Anterior cingulate cortex (tissue), 58 donors: ENCODE measurements at regions not wholly inside any gene's neighbourhood (a gene's known extent, or its start where the extent isn't known, plus 50 kb on each side); places are given as distances from the start of the nearest gene placed in this dataset.

Source experiments
- DNase-seq, 58 donors: peaks; one replicate each; lab custom pipeline; 2025; lab: John Stamatoyannopoulos, UW

DNA sequence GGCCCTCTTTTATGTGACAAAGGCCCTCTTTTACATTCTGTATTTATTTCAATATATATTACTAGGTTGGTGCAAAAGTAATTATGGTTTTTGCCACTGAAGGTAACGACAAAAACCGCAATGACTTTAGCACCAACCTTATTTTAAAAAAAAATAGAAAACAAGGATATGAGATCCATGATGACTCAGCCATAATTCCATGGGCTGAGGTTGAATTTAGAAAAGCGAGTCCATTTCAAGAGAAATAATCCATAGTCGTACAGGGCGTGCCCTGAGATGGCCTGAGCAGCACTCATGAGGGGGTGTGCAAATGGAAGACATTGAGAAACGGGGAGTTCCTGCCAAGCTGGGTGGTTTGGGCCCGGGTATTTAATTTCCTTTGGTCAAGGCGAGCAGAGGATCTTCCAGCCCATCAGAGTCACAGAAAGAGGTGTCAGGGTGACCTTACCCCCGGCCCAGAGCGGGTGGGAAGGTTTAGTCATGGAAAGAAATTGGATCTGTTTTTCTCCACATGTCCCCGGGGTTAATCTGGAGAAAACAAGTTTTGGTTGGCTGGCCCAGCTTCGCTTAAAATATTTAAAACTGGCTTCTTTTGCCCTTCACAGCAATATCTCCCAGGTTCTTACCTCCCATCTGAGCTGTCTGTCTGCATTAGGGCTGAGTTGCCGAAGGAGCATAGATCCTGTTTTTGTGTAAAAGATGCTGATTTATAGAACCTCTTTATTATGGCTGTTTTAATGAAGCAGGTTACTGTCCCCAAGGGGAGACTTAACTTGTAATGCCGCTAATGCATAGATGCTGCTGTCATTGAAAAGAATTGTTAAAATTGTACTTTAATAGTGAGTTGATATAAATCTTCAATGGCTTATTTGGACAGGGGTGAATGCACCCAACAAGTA is 255.6 kb downstream of the PREX1 start:
- no peak for DNase-seq

DNA sequence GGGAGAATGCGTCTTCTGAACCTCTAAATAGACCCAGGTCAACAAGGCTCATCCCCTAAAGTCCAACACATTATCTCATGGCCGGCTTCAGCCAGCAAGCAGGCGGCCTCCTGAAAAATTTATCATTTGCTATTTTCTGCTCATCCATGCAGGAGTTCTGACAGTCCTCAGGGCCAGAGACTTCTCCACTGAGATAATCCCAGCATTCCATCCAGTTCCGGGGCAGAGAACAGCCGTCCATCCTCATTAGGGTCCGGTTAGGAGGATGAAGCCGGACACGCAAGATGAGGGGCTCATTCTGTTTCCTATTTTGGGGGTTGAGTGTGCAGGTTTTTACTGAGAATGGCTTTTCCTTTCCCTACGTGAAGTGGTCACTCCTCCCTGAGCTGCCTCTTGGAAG is 258.1 kb downstream of the PREX1 start:
- no peak for DNase-seq

DNA sequence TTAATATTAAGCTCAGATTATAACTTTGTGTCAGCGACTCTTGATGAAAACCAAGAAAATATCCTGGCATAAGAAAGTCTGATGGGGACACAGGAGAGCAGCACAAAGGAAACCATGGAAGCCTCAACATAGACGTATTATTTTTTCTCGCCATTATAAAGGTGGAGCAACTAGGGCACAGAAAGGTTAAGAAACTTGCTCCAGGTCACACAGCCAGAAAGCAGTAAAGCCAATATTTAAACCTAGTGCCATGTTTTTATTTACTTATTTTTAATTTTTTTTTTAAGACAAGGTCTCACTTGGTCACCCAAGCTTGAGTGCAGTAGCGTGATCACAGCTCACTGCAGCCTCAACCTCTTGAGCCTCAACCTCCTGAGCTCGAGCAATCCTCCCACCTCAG is 259.3 kb downstream of the PREX1 start:
- no peak for DNase-seq

DNA sequence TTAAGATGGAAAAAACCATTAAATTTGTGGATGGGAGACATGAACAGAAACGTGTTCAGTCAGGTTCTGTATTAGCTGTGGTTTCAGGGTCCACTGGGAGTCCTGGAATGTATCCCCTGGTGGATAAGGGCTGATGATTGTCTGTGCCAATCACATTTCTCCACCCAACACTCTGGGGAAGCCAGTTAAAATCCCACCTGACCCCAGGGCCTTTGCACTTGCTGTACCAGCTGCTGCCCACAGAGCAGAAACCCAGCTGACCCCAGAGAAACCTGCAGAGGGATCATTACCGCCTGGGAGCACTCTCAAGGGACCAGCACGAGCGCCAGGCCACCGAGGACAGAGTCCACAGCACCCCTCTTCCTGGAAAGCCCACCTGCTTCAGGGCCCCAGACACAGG is 260.7 kb downstream of the PREX1 start:
- DNase-seq: no peak

DNA sequence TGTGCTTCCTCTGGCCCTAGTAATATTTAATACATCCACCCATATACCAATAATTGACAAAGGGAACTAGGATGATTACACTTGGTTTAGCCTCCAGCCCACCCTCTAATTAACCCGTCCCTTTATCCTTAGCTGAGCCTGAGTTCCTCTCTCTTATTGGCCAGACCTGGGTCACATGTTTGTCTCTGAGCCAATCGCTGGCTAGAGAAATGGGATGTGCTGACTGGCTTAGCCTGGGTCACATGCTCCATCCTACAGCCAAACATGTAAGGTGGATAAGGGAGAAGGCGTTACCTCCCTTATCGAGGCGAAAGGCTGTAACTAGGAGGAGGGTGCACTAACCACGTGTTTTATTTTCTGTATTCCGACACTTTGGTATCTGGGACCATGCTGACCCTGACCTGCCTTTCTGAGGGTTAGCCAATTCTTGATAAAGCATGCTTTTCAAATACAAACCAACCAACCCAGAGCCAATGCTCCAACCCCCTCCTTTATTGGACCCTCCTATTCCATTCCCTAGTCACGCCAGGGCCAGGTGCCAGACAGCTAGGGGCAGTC is 262.7 kb downstream of the PREX1 start:
- no peak for DNase-seq

DNA sequence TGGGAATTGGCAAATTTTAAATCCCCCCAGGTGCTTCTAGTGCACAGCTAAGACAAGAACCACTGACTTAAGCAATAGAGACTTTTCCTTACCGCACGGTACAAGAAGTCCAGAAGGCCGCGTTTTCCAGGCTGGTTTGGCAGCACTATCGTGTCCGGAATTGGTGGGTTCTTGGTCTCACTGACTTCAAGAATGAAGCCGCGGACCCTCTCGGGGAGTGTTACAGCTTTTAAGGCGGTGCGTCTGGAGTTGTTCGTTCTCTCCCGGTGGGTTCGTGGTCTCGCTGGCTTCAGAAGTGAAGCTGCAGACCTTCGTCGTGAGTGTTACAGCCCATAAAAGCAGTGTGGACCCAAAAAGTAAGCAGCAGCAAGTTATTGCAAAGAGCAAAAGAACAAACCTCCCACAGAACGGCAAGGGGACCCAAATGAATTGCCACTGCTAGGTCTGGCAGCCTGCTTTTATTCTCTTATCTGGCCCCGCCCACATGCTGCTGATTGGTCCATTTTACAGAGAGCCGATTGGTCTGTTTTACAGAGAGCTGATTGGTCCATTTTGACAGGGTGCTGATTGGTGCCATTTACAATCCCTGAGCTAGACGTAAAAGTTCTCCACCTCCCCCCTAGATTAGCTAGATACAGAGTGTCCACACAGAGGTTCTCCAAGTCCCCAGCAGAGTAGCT is 264.5 kb downstream of the PREX1 start:
- no peak for DNase-seq

DNA sequence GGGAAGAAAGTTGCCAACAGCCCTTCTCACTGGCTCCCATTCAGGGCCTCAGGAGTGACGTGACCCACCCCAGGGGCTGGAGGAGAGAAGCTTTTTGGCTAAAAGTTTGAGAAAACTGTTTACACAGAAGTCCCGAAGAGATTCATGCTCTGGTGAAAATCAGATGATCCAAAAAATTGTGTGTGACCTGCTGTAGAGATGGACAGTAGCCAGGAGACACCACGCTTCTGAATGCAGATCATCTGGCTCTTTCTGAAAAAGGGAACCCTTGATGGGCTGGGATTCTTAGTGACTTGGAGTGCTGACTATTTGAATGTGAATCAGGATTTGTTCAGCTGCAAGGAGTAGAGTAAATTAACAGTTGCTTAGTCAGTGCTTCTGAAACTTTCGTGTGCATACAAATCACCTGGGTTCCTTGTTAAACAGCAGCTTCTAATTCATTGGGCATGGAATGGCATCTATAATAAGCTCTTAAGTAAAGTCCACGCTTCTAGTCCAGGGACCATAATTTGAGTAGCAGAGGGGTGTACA is 265.1 kb downstream of the PREX1 start:
- DNase-seq: peak in 1 of 58 donors; percentile 1

DNA sequence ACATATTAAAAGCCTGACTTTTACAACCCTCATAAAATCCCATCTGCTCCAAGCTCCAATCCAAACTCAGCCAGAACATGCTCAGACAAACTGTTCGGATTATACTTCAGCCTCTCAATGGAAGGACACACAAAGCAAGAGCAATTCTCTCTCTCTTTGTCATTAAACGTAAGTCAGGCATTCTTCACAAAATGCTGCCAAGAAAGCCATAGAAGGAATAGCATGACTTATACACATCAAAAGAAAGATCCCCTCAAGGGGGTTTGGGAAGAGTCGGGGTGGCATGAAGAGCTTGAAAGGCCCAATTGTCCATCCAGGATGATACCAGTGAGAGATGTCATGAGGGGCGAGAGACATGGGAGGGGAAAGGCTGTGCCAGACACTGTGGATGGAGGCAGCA is 268.9 kb downstream of the PREX1 start:
- DNase-seq: no peak

DNA sequence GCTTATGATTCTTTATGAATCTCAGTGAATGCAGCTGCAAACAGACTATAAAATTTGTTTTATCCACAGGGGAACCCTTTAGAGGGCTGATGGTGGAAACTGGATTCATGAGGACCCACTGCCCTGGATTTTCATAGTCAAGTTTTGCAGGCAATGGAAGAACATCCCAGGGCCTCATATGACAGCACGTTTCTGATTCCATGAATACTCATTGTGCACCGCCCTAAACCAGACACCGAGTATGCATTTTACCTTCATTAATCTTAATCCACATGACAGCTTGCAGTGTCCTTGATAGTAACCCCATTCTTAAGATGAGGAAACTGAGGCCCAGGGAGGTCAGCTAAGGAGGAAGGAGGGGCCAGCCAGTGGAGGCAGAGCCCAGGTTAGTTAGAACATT is 270.4 kb downstream of the PREX1 start:
- DNase-seq: no peak

DNA sequence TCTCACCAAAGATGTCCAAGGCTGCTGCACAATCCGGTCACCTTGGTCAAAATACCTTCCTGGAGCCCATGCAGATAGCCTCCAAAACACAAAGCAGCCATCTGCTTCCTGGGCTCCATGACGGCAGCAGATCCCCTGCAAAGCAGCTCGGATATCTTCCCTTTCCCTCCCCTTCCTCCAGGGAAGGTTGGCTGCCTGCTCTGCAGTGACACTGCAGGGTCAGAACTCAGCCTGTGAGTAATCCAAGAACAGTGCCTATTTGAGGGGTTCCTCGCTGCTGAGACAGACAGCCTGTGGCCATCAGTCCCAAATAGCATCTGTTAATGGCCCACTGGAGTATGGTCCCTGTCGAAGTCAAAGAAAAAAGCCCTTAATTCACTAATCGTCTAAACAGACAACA is 270.8 kb downstream of the PREX1 start:
- DNase-seq: no peak

DNA sequence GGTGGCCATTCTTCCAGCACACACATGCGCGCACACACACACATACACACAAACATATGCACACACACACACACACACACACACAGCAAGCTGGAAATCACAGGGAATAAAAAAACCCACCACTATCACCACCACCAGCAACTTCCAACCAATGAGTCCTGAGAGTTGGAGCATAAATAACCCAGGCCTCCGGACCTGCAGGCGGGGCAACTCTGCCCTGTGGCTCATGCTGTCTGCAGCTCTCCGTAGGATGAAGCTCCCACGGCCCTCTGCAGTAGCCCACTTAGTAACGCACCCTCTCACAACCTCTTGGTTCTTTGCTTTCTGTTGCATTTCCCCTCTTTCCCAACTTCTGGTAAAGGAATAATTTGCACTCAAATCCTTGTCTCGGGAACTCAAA is 275.2 kb downstream of the PREX1 start:
- no peak for DNase-seq

DNA sequence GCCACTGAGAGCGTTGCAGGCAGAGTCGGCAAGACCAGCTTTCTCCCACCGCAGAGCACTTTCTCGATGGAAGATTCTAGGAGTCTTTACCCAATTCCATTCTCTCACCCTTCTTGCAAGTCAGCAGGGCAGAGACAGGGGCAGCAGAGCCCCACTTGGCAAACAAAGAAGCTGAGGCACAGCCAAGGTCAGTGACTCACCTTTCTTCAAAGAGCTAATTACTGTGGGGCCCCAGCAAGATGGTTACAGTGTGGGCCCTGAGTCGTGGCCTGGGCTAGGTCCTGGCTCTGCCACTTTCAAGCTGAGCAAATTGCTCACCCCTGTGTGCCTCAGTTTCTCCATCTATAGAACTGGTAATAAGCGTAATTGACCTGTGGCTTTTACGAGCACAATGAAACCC is 277.0 kb downstream of the PREX1 start:
- no peak for DNase-seq

DNA sequence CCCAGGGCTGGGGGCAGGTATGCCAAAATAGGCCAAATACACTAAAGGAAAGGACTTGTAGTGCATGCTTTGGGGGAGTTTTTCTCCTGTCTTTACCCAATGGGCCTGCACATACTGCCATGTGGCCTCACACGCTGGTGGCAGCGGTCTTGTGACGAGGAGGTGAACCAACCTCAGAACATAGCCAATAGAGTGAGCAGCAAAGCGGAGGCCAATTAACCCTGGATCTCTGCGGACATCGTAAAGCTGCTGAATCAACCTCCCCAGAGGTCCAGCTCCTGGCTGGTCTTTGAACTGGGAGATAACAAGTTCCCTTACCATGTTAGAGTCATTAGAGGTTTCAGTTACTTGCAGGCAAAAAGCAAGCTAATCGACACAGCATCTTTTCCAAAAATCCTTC is 280.1 kb downstream of the PREX1 start:
- no peak for DNase-seq

DNA sequence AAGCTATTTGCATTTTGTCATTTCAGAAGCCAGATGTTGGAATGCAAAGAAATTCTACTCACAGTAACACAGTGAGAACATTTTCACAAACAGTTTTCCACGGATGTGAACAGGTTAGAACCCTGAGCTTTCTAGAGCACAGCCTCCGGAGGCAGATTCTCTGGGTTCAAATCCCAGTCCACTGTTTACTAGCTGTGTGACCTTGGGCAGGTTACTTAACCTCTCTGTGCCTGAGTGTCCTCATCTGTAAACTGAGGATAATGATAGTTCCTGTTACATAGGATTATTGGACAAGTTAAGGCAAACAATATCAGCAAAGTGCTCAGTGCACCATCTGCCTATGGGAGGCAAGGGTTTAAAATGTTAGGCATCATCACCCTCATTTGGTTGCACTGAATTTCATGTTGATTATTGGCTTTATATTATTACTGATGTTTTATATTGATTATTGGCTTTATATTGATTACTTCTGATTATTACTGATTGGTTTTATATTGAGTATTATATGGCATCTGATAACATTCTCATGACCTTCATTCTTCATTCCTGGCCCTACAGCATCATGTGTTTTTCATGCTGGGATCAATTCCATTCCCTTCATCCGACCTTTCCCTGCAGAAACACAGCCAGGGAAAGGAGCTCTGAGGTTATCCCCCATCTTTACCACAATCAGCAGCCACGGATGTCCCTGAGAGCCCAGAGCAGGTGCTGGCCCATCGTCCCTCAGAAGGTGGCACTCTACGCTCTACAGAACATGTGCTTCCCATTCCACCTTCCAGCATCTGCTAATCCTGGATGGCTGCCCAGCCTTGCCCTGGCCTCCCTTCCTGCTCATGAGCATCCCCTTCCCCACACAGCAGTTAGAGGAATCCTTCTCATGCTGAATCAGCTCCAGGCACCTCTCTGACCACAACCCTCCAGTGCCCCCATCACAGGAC is 283.1 kb downstream of the PREX1 start:
- DNase-seq: no peak

DNA sequence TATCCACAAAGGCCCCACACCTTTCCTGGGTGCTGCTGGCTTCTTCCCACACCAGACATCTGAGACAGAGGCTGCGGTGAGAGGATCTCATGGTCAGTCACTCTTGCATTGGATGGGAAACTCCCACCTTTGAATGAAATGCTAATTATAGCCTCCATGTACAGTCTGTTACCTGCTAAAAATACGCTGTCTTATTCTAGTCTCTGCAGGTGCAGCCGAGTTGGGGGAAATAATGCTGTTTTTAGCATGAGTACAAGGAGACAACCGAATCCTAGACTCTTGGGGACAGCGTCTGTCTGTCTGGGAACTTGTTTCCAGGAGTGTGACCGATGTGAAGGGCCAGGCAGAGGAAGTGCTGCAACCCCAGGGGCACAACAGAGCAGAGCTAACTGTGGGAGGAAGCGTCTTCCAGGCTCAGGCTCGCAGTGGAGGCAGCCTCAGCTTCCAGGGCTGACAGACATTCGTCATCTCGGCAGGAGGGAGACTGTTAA is 286.2 kb downstream of the PREX1 start:
- peak in 1 of 58 donors; percentile 6 for DNase-seq

DNA sequence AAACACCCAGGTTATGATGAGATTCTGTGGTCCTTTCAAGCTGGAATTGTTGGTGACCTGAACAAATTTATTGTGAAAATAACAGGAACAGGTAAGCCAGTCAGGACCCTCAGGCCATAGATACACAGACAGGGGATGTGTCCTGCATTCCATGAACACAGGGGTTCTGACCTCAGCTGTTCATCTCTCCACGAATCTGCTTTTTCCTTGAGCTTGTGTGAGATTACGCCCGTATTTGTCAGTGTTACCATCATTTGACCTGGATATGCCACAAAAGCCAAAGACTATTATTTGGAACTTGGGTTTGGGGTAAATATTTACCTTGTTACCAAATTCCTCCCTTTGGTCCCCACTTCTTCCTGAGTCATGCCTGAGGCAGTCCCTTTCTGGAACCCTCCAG is 288.9 kb downstream of the PREX1 start:
- no peak for DNase-seq

DNA sequence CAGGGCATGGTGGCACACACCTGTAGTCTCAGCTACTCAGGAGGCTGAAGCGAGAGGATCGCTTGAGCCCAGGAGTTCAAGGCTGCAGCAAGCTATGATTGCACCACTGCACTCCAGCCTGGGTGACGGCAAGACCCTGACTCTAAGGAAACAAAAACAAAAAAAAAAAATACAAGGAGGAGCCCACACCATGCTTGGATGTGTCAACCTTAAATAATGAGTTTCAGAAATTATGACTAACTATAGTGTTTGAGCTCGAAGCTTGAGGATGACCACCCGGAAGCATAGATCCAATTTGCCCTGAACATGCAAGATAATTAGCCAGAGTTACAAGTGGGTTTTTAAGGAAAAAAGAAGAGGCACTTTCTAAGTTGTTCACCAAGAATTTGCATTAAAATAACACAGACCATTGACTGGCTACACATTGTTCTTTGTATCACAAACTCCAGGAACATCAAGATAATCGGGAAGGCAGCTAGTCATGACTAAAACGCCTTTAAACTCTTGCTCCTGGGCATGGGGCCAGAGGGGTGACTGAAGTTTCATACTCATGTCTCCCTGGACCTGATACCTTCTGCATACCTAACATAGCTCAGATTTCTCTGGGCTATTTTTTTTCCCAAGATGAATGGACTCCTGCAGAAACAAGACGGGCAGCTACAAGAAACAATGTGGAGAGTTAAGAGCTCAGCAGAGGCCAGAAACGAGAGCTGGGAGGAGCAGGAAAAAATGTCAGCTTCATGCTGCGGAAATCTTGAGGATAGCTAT is 289.6 kb downstream of the PREX1 start:
- no peak for DNase-seq

DNA sequence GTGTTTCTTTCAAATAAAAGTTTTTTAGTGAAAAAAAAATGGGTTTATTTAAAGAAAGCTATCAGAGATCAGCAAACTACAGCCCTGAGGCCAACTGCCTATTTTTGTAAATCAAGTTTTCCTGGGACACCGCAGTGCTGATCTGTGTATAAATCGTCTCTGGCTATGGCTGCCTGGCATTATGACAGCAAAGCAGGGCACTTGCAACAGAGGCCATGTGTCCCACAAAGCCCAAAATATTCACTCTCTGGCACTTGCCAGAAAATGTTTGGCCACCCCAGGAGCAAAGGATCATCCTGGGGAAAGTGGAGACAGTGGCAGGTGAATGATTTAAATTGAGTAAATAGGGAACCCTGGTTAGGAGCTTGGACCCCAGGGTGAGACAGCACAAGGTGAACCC is 291.6 kb downstream of the PREX1 start:
- no peak for DNase-seq

DNA sequence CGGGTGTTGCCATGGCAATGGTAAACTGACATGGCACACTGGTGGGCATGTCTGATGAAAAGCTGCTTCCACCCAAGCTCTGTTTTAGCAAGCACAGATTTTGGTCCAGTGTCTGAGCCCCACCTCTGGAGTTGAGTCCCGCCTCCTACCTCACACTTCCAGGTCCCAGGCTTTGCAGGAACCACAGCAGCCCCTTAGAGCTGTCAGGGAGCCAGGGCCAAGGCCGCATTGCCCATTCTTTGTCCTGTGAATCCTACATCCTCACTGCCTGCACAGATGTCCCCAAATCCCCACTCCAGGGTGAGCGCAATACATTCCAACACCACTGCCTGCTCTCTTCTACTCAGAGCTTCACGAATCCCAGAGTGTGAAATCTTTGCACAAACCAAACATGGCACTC is 292.2 kb downstream of the PREX1 start:
- no peak for DNase-seq
